ENCODE measurements at regions not wholly inside any gene's neighbourhood (a gene's known extent, or its start where the extent isn't known, plus 50 kb on each side); places are given as distances from the start of the nearest gene placed in this dataset.

GRCh38 chr2:194962254-194962653 is 694.8 kb upstream of the SLC39A10 start (continued):
- TF ChIP-seq CHD7 (IDR thresholded peaks at IDR 0.05; ENCODE audit: insufficient replicate concordance, low read length) (no peak), BCL11A (IDR thresholded peaks at IDR 0.05; ENCODE audit: low read depth in 2 of 2, low read length in 2 of 2) (no peak)
